SJCRH30 (cell line): ENCODE measurements at regions not wholly inside any gene's neighbourhood (a gene's known extent, or its start where the extent isn't known, plus 50 kb on each side); places are given as distances from the start of the nearest gene placed in this dataset.
"Not testable (repeated sequence)": the region's sequence is repeated elsewhere in the genome, so short reads cannot be mapped to it uniquely, and the experiment has no call there.

Experiments used
- DNase-seq, 2 experiments: peaks; one replicate each; pipeline ENCODE4 v3.0.0-alpha.2; 2015 to 2020
- H3K27ac ChIP-seq: fragments of 250-450 bp; sonication (Bioruptor Pico); 2 replicates; pipeline ENCODE4 v1.5.1; 2020; ENCODE audit warnings: mild to moderate bottlenecking, moderate library complexity
- H3K27me3 ChIP-seq: fragments of 250-450 bp; sonication (Bioruptor Pico); 2 replicates; pipeline ENCODE4 v1.5.1; 2020; ENCODE audit warnings: mild to moderate bottlenecking, moderate library complexity
- H3K36me3 ChIP-seq: fragments of 250-450 bp; sonication (Bioruptor Pico); 2 replicates; pipeline ENCODE4 v1.5.1; 2020; ENCODE audit warnings: mild to moderate bottlenecking, moderate library complexity
- H3K4me1 ChIP-seq: fragments of 250-450 bp; sonication (Bioruptor Pico); 2 replicates; pipeline ENCODE4 v1.5.1; 2020; ENCODE audit warnings: mild to moderate bottlenecking, moderate library complexity
- H3K4me3 ChIP-seq: fragments of 250-450 bp; sonication (Bioruptor Pico); 2 replicates; pipeline ENCODE4 v1.5.1; 2020; ENCODE audit warnings: mild to moderate bottlenecking, moderate library complexity
- H3K9me3 ChIP-seq: fragments of 250-450 bp; sonication (Bioruptor Pico); replicated peaks from 2 replicates; pipeline ENCODE4 v1.5.1; 2020; ENCODE audit warnings: mild to moderate bottlenecking, moderate library complexity

- Histone ChIP-seq H3K4me3 (no peak overlapping the region), H3K4me1 (no peaks in the 10 kb centered on the region), H3K36me3 (no peaks in the 10 kb centered on the region), H3K27ac (no peak overlapping the region), H3K27me3 (no peaks in the 10 kb centered on the region), H3K9me3 (no peaks in the 10 kb centered on the region)
- no peak for DNase-seq
Measured at GRCh38 chr13:42417626-42418025, 145.7 kb downstream of the AKAP11 start.

DNA sequence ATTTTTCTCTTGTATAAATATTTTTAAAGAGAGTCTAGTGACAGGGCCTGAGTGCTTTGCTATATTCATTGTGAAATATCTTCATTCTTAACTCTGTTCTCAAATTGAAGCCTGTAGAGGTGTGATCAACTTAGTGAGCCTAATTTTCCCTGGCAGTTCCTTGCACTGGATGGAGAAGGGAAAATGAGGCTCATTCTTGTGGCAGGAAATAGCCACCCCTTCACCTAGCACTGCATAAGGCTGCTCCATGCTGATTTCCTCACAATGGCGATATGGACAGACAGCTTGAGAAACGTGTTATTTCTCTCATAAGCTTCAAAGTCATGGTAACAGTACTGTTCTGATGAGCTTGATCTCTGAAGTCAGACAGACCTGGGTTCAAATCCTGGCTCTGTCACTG lies 146.2 kb downstream of the AKAP11 start:
- Histone ChIP-seq H3K27ac (no peak overlapping the region), H3K4me3 (no peak overlapping the region), H3K36me3 (no peaks in the 10 kb centered on the region), H3K4me1 (no peaks in the 10 kb centered on the region), H3K9me3 (no peaks in the 10 kb centered on the region), H3K27me3 (no peaks in the 10 kb centered on the region)
- DNase-seq: no peak

DNA sequence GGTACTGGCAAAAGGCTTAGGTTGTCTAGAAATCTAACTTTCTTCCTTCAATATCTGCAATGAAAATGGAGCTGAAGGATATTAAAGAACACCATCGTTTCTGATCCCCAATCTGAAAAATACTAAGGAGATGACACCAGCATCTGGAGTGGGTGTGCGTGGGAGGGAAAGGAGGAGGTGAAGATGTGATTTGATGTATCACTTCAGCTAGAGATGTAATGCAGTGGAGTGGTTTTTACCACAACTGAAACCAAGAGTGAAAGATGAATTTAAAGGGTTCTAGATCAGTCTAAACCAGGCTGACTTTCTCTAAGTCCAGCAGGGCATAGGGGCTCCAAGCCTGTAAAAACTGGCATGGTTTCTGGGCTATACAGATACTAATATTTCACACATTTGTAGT lies 148.4 kb downstream of the AKAP11 start:
- no peaks in the 10 kb centered on the region for H3K9me3 ChIP-seq
- no peaks in the 10 kb centered on the region for H3K27me3 ChIP-seq
- no peak for DNase-seq
- H3K36me3 ChIP-seq: no peaks in the 10 kb centered on the region
- no peak overlapping the region for H3K27ac ChIP-seq
- no peaks in the 10 kb centered on the region for H3K4me1 ChIP-seq
- no peak overlapping the region for H3K4me3 ChIP-seq

- H3K9me3 ChIP-seq: no peaks in the 10 kb centered on the region
- H3K27ac ChIP-seq: no peak overlapping the region
- H3K4me1 ChIP-seq: no peaks in the 10 kb centered on the region
- no peaks in the 10 kb centered on the region for H3K36me3 ChIP-seq
- DNase-seq: no peak
- no peak overlapping the region for H3K4me3 ChIP-seq
- H3K27me3 ChIP-seq: no peaks in the 10 kb centered on the region
Measured at GRCh38 chr13:42422681-42423080, 150.7 kb downstream of the AKAP11 start.

DNA sequence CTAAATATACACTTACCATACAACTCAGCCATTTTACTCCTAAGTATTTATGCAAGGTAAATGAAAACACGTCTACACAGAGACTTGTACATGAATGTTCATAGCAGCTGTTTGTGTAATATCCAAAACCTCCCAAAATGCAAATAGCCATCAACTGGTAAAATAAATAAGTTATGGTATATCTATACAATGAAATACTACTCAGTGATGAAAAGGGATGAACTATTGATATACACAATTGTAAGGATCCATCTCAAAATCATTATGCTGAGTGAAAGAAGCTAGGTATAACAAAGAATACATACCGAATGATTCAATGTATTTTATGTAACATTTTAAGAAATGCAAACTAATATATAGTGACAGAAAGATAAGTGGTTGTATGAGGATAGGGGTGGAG lies 149.8 kb upstream of the TNFSF11 start:
- H3K4me3 ChIP-seq: no peak overlapping the region
- no peak for DNase-seq
- no peaks in the 10 kb centered on the region for H3K4me1 ChIP-seq
- H3K36me3 ChIP-seq: no peaks in the 10 kb centered on the region
- H3K27me3 ChIP-seq: no peaks in the 10 kb centered on the region
- H3K9me3 ChIP-seq: no peaks in the 10 kb centered on the region
- H3K27ac ChIP-seq: no peak overlapping the region

GRCh38 chr13:42445354-42445753 lies 128.6 kb upstream of the TNFSF11 start:
- Histone ChIP-seq H3K9me3 (peaks cover 5% of the 10 kb centered on the region; the same call in 1 of the 2 replicates), H3K4me1 (no peaks in the 10 kb centered on the region), H3K27me3 (no peaks in the 10 kb centered on the region), H3K36me3 (no peaks in the 10 kb centered on the region), H3K27ac (no peak overlapping the region), H3K4me3 (no peak overlapping the region)
- DNase-seq: no peak

GRCh38 chr13:42446597-42446996 lies 127.4 kb upstream of the TNFSF11 start:
- not testable (repeated sequence) for H3K4me1 ChIP-seq, H3K9me3 ChIP-seq, H3K4me3 ChIP-seq, H3K27me3 ChIP-seq, DNase-seq, H3K27ac ChIP-seq, H3K36me3 ChIP-seq

GRCh38 chr13:42453091-42453645 lies 120.8 kb upstream of the TNFSF11 start:
- Histone ChIP-seq H3K4me3 (no peak overlapping the region), H3K27ac (no peak overlapping the region), H3K9me3 (no peaks in the 10 kb centered on the region), H3K4me1 (no peaks in the 10 kb centered on the region), H3K27me3 (no peaks in the 10 kb centered on the region), H3K36me3 (no peaks in the 10 kb centered on the region)
- DNase-seq: no peak

- H3K4me1 ChIP-seq: no peaks in the 10 kb centered on the region
Measured at GRCh38 chr13:42454749-42455148, 119.2 kb upstream of the TNFSF11 start.

GRCh38 chr13:42458193-42458592 lies 115.8 kb upstream of the TNFSF11 start:
- Histone ChIP-seq H3K9me3 (no peaks in the 10 kb centered on the region), H3K27ac (no peak overlapping the region; the same call in 1 of the 2 replicates), H3K27me3 (no peaks in the 10 kb centered on the region), H3K4me1 (no peaks in the 10 kb centered on the region), H3K36me3 (no peaks in the 10 kb centered on the region), H3K4me3 (no peak overlapping the region)
- DNase-seq: peak in 1 of 2 experiments; percentile 11

More at GRCh38 chr13:42454749-42455148, 119.2 kb upstream of the TNFSF11 start:
- Histone ChIP-seq H3K27me3 (no peaks in the 10 kb centered on the region), H3K27ac (no peak overlapping the region), H3K4me3 (no peak overlapping the region), H3K9me3 (no peaks in the 10 kb centered on the region), H3K36me3 (no peaks in the 10 kb centered on the region)
- no peak for DNase-seq

DNA sequence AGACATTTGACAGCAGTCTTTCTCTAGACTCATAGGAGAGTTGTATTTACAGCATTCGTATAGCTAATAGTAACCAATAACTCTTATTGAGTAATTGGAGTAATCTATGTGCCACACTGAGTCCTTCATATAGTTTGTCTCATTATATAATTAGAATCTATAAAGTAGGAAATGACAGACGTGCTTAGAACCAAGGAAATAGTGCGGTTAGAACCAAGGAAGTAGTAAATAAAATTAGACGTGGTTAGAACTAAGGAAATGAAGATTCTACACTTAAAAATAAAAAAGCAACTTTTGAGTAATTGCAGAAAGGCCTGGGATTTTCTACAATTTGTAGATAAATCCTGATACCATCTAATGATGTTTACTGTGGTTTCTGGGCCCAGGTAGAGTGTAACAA lies 107.8 kb upstream of the TNFSF11 start:
- Histone ChIP-seq H3K27ac (no peak overlapping the region), H3K36me3 (no peaks in the 10 kb centered on the region), H3K9me3 (no peaks in the 10 kb centered on the region), H3K4me3 (no peak overlapping the region), H3K27me3 (no peaks in the 10 kb centered on the region), H3K4me1 (no peaks in the 10 kb centered on the region)
- no peak for DNase-seq

- Histone ChIP-seq H3K9me3 (no peaks in the 10 kb centered on the region), H3K36me3 (no peaks in the 10 kb centered on the region), H3K27me3 (no peaks in the 10 kb centered on the region), H3K27ac (no peak overlapping the region), H3K4me1 (no peaks in the 10 kb centered on the region), H3K4me3 (no peak overlapping the region)
- DNase-seq: no peak
Measured at GRCh38 chr13:42466609-42467008, 107.3 kb upstream of the TNFSF11 start.

DNA sequence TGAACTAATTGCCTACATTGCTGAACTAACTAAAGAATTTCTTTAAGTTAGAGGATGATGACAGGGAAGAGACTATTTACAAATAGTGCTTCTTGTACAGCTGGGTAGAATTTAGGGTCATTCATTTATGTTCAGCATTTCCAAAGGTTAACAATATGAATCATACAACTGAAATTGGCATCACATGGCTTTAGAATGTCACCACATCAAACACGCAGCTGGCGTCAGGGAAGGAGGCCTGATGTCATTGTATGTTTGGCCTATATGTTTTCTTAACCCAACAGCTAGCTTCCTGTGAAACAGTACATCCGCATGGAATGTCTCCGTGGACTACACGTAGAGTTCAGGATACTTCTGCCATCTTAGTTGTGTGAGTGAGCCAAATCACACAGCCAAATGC lies 99.0 kb upstream of the TNFSF11 start:
- Histone ChIP-seq H3K4me3 (no peak overlapping the region), H3K4me1 (no peaks in the 10 kb centered on the region), H3K36me3 (no peaks in the 10 kb centered on the region), H3K27ac (no peak overlapping the region), H3K27me3 (no peaks in the 10 kb centered on the region), H3K9me3 (no peaks in the 10 kb centered on the region)
- DNase-seq: peak; percentile 19 to 34

DNA sequence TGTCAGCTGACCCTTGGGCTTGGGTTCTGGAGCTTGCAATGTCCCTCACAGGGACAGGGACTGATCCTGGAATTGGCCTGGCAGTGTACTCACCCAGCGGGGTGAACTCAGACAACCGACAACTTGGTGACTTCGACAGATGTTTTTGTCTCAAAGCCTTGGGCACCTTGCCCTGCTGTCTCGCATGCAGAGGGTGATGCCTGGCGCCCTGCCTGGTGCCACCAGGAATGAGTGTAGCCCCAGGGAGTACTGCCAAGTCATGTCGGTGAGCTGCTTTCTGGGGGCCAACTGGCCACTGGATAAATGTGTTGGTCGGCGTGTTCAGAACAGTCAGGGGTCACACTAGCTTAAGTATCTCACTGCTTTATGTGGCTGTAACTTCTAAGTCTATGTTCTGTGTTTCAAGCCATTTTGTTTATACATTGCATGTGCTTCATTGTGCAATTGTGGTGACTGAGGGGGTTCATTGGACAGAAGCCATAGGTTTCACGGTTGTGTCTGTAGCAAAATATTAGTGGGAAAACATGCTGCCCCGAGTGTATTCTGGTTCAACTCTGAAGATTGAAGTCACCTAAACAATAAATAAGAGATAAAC lies 96.3 kb upstream of the TNFSF11 start:
- H3K4me3 ChIP-seq: no peak overlapping the region
- no peaks in the 10 kb centered on the region for H3K9me3 ChIP-seq
- no peaks in the 10 kb centered on the region for H3K27me3 ChIP-seq
- no peaks in the 10 kb centered on the region for H3K4me1 ChIP-seq
- no peak for DNase-seq
- no peak overlapping the region for H3K27ac ChIP-seq
- no peaks in the 10 kb centered on the region for H3K36me3 ChIP-seq

- H3K36me3 ChIP-seq: no peaks in the 10 kb centered on the region
- H3K9me3 ChIP-seq: no peaks in the 10 kb centered on the region
- H3K4me1 ChIP-seq: no peaks in the 10 kb centered on the region
- no peaks in the 10 kb centered on the region for H3K27me3 ChIP-seq
- peak in 1 of 2 experiments; percentile 25 for DNase-seq
- no peak overlapping the region for H3K4me3 ChIP-seq
- no peak overlapping the region for H3K27ac ChIP-seq
Measured at GRCh38 chr13:42478531-42479156, 95.3 kb upstream of the TNFSF11 start.

DNA sequence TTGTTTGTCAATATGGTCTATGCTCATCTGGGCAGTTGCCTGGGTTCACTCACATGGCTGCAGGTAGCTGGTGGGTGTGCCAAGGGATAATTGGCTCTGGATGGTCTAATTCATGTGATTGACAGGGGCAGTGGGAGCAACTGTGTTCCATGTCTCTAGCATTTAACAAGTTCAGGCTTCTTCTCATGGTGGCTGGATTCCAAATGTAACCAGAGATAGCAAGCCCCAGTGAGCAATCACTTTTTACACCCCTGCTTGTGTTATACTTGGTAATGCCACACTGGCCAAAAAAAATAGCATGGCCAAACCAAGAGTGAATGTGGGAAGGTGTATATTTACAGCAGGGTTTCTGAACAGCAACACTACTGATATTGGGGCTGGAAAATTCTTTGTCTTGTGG lies 89.6 kb upstream of the TNFSF11 start:
- H3K4me3 ChIP-seq: no peak overlapping the region
- H3K9me3 ChIP-seq: no peaks in the 10 kb centered on the region
- no peaks in the 10 kb centered on the region for H3K36me3 ChIP-seq
- no peak overlapping the region for H3K27ac ChIP-seq
- peak; percentile 8 to 45 for DNase-seq
- H3K27me3 ChIP-seq: no peaks in the 10 kb centered on the region
- peaks cover 11% of the 10 kb centered on the region for H3K4me1 ChIP-seq
